DLD1 (cell line): ENCODE measurements at regions not wholly inside any gene's neighbourhood (a gene's known extent, or its start where the extent isn't known, plus 50 kb on each side); places are given as distances from the start of the nearest gene placed in this dataset.

Experiments
- in situ Hi-C: cut with HindIII; loops from 2 replicates; pipeline ENCODE4 v1.10.0; 2017; ENCODE audit warnings: low sequenced_read_pairs

GRCh38 chr20:22905658-22906057 is 129.5 kb upstream of the SSTR4 start:
- in situ Hi-C loops = no loop called here

DNA sequence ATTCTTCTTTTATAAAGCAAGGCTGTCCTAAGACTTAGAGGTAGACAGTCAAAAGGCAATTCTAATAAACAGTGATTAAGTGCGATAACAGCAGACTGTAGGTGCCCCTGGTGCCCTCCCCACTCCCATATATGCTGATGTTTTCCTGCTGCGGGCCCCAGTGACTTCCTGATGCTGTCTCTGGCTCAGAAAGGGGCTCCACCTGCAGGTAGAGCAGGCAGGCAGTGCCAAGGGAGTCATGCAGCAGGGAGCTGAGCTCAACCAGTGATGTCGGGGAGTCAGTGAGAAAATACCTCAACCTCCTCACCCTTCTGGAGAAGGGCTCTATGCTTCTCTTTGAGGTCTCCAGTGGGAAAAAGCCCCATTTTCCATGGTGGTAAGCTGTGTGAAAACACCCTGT is 126.7 kb upstream of the SSTR4 start:
- in situ Hi-C loops = no loop called here

- in situ Hi-C loops = no loop called here
Observed at GRCh38 chr20:22908944-22909343, 126.2 kb upstream of the SSTR4 start.

DNA sequence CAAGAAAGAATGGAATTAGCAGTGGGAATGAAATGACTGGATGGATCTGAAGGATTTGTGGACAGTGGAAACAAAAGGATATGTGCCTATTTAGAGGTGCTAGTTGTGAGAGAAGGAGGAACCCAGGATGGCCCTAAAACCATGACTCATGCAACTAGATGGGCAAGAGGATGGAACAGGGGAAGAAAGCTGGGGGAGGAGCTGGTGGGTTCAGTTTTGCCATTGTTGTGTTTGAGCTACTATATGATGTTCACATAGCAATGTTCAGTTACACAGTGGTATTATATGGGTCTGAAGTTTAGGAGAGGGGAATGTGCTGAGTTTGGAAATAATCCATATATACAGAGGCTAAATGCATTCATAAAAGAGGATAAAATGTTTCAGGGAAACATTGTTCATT is 125.7 kb upstream of the SSTR4 start:
- in situ Hi-C loops = no loop called here

- in situ Hi-C loops = no loop called here
Observed at GRCh38 chr20:22910287-22910852, 124.7 kb upstream of the SSTR4 start.

DNA sequence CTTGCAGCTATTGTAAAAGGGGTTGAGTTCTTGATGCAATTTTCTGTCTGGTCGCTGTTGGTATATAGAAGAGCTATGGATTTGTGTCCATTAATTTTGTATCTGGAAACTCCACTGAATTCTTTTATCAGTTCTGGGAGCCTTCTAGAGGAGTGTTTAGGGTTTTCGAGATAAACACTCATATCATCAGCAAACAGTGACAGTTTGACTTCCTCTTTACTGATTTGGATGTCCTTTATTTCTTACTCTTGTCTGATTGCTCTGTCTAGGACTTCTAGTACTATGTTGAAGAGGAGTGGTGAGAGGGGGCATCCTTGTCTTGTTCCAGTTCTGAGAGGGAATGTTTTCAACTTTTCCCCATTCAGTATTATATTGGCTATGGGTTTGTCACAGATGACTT is 120.8 kb upstream of the SSTR4 start:
- in situ Hi-C loops = no loop called here

DNA sequence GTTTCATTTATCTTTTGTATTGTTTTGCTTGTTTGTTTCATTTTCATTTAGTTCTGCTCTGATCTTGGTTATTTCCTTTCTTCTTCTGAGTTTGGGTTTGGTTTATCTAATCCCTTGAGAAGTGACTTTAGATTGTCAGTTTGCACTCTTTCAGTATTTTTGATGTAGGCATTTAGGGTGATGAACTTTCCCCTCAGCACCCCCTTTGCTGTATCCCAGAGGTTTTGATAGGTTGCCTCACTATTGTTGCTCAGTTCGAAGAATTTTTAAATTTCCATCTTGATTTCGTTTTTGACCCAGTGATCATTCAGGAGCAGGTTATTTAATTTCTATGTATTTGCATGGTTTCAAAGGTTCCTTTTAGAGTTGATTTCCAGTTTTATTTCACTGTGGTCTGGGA is 119.6 kb upstream of the SSTR4 start:
- in situ Hi-C loops = no loop called here

GRCh38 chr20:22916021-22916842 is 118.9 kb upstream of the SSTR4 start:
- in situ Hi-C loops = no loop called here

- in situ Hi-C loops = no loop called here
Observed at GRCh38 chr20:22918286-22918983, 116.7 kb upstream of the SSTR4 start.

DNA sequence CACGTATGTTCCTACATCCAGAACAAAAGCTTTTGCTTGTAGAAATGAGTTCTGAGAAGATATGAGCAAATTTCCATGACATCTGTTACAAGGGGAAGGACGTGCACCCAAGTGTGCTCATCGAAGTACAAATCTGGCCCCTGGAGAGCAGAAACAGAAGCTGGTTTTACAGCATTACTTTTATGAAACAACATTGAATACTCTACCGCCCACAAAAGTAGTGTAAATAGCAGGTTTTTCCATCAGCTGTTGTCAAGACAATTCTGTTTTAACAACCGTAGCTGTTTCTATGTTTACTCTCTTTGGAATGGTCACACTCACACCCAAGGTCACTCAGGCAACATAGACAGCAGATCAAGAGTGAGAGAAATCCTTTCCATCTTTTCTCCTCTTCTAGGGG is 114.2 kb upstream of the SSTR4 start:
- in situ Hi-C loops = no loop called here

GRCh38 chr20:22921595-22922421 is 113.3 kb upstream of the SSTR4 start:
- in situ Hi-C loops = no loop called here

DNA sequence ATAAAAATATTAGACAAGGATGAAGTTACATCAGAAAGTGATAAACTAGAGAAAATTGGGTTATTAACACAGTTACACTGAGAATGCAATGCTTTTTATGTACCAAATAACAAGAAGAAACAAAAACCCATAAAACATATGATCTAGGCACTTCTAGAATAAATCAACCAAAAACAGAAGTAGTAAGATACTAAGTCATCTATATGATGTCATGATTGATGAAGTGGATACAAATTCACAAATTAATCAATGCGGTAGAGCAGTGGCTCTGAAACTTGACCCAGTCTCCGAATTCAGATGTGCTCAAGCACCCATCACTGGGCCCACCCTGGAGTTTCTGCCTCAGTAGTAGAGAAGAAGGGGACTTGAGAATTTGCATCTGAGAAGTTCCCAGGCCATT is 112.1 kb upstream of the SSTR4 start:
- in situ Hi-C loops = no loop called here

DNA sequence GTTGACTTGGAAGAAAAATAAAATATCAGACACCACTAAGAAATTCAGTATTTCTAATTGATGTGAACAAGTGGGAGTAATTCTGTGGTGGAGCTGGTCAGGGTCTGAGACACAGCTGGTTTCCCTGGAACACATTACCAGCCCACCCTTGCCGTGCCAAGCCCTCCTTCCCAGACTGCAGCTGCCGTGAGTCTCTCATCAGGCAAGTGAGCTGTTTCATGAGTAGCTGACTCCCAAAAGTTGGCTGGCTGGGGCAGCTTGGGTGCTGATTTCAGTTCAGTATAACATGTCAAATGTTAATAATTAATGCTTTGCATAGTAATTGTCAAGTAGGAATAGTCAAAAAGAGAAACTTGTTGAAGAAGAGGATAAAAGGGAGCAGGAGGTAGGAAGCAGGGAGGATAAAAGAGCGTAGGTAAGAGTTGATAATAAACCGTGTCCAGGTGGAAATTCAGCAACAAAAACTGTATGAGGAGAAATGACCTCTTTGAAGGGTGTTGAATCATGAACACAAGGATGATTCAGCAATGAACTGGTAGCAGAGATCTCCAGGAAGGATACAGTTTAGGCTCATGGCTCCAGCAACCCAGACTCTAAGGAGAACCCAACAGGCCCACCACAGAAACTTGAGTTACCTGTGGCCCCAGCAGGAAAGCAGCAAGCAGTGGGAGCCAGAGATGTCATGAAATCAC is 110.9 kb upstream of the SSTR4 start:
- in situ Hi-C loops = no loop called here

GRCh38 chr20:22924949-22925612 is 110.0 kb upstream of the SSTR4 start:
- in situ Hi-C loops = no loop called here

DNA sequence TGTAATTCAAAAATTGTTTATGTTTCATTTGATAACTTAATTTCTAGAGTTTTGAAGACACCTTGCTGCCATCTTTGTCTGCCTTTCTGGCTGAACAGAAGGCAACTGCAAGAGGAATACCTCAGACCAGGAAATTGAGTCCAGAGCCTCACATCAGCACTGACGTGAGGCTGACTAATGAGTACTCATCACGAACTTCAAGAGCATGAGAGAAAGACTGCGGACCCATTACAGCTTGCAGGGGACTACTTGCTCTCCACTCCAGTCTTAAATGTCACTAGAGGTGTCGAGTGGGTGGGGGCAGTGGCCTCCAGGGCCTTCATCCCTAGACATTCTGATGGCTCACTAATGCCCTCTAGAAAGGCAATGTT is 109.5 kb upstream of the SSTR4 start:
- in situ Hi-C loops = no loop called here

DNA sequence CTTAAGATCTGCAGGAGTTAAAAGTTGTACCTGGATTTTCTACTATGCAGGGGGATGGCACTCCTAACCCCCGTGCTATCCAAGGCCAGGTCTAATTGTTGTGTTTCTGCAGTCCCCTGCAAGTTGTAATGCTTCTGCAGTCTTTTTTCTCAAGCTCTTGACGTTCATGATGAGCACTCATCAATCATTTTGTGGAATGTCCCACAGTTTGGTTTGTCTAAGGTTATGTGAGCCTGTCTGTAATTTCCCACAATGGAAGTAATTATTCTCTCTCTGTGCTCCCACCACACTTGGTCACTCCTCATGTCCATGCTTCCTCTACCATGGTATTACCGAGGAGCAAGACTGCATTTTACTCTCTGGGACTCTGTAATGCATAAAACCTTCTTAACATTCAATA is 107.6 kb upstream of the SSTR4 start:
- in situ Hi-C loops = no loop called here

- in situ Hi-C loops = no loop called here
Observed at GRCh38 chr20:22928679-22929078, 106.4 kb upstream of the SSTR4 start.

GRCh38 chr20:22929661-22930060 is 105.5 kb upstream of the SSTR4 start:
- in situ Hi-C loops = no loop called here

DNA sequence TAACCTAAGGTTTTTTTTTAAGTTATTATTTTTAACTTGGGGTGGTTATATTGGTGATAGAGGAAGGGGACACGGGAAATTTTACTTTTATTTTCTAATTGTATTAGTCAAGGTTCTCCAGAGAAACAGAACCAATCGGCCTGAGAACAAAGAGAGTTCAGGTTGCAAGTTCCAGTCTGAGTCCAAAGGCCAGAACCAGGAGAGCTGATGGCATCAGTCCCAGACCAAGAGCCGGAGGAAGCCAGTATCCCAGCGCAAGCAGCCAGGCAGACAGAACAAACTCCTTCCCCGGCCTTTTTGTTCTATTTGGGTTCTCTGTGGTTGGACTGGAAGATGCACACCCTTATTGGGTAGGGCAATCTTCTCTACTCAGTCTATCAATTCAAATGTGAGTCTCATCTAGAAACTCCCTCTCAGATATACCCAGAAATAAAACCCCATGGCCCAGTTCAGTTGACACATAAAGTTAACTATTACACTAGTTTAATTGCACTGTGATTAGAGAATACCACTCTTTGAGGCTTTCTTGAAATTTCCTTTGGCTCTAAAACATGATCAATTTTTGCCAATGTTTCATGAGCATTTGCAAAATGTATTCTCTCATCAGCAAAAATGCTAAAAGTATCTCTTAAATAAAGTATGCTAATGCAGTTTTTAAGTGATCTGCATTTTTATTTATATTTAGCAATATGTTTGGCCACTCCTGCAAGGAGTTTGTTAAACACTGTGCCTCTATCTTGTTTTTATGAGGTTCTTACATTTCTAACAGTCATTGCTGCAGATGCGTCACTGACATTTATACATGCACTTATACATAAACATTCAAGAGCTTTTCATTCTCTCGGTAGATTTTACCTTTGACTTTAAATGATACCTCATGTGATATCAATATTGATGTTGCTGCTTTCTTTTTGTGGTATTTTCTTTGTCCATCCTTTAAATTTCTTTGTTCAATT is 103.2 kb upstream of the SSTR4 start:
- in situ Hi-C loops = no loop called here
